SU-DHL-6 (cell line): ENCODE measurements at regions not wholly inside any gene's neighbourhood (a gene's known extent, or its start where the extent isn't known, plus 50 kb on each side); places are given as distances from the start of the nearest gene placed in this dataset.

Source experiments
- CTCF ChIP-seq: fragments of 200-600 bp; sonication (generic); IDR thresholded peaks from one replicate; pipeline ENCODE4 v1.5.1; 2017; ENCODE audit warnings: antibody characterized with exemption, mild to moderate bottlenecking, low read length, moderate library complexity; ENCODE audit not compliant: insufficient read depth, poor library complexity, severe bottlenecking
- EZH2phosphoT487 ChIP-seq: fragments of 200-600 bp; sonication (generic), shearing (Covaris generic); conservative IDR thresholded peaks from 2 replicates; pipeline ENCODE4 v1.6.1; 2018; ENCODE audit warnings: mild to moderate bottlenecking, antibody characterized with exemption, low read length, moderate library complexity, mixed read lengths

- no peak for TF ChIP-seq CTCF
- TF ChIP-seq EZH2phosphoT487, result no peak
Observed at GRCh38 chr11:45543808-45544422, 121.5 kb downstream of the CHST1 start.
